HCT116 (cell line): ENCODE measurements at regions not wholly inside any gene's neighbourhood (a gene's known extent, or its start where the extent isn't known, plus 50 kb on each side); places are given as distances from the start of the nearest gene placed in this dataset.

Experiments used
- ATAC-seq: fragments of 200-7000 bp; cut with Tn5 transposase; 2 replicates; pipeline ENCODE4 v1.9.1; 2020; ENCODE audit warnings: mild to moderate bottlenecking, moderate library complexity
- BruUV-seq: library from RNA; stranded (reverse); fragments of 400-500 nt; replicated peaks from 2 replicates; lab custom pipeline; 2021; lab: Mats Ljungman, UMichigan
- CTCF ChIA-PET: fragments of 300-600 bp; sonication (Branson Sonifier 250); formaldehyde crosslinking; loops from one replicate; lab custom pipeline; 2021; ENCODE audit warnings: antibody characterized with exemption; lab: Charles Lee
- POLR2A ChIA-PET: fragments of 300-600, 350-600 bp; sonication (Branson Sonifier 250); formaldehyde crosslinking; loops from one replicate; lab custom pipeline; 2021; ENCODE audit warnings: antibody characterized with exemption; lab: Charles Lee
- RAD21 ChIA-PET, 2 experiments: fragments of 300-600 bp; sonication (Branson Sonifier 250); formaldehyde crosslinking; loops; one replicate each; lab custom pipeline; 2023; ENCODE audit warnings: low total read pairs in 2 of 2; ENCODE audit not compliant: uncharacterized antibody in 2 of 2, unreplicated experiment in 2 of 2, low non-redundant PET in 1 of 2; lab: Charles Lee
- DNase-seq: peaks from one replicate; pipeline ENCODE4 v3.0.0-alpha.2; 2010; ENCODE audit warnings: low read depth, low spot score
- H2AFZ ChIP-seq: fragments of 200-600 bp; shearing (Covaris generic), sonication (generic); 2 replicates; pipeline ENCODE4 v1.6.1; 2017; ENCODE audit warnings: low read depth, mixed run types, mixed read lengths, antibody characterized with exemption, low read length; ENCODE audit not compliant: poor library complexity, severe bottlenecking
- H3K27ac ChIP-seq: 2 replicates; pipeline ENCODE4 v1.5.1; 2012; ENCODE audit warnings: low read depth, low read length
- H3K27me3 ChIP-seq: fragments of 200-600 bp; sonication (generic); 2 replicates; pipeline ENCODE4 v1.6.1; 2016; ENCODE audit warnings: mixed run types, low read length, mixed read lengths; ENCODE audit not compliant: insufficient read depth
- H3K36me3 ChIP-seq, 2 experiments: fragments of 200-500 bp in 1 of 2; fragments of 200-600 bp in 1 of 2; sonication (Bioruptor generic) in 1 of 2; sonication (generic) in 1 of 2; 2 replicates each; pipeline versions ENCODE4 v1.5.1 to v1.6.1; 2014 to 2016; ENCODE audit warnings: low read length in 2 of 2, inconsistent platforms in 1 of 2, mixed read lengths in 1 of 2, mixed run types in 1 of 2; ENCODE audit not compliant: insufficient read depth in 2 of 2, control insufficient read depth in 1 of 2
- H3K4me1 ChIP-seq, 2 experiments: fragments of 200-600 bp in 1 of 2; sonication (generic) in 1 of 2; 2 replicates each; pipeline versions ENCODE4 v1.5.1 to v1.6.1; 2012 to 2017; ENCODE audit warnings: low read length in 2 of 2, inconsistent platforms in 1 of 2, mild to moderate bottlenecking in 1 of 2, mixed read lengths in 1 of 2, mixed run types in 1 of 2, moderate library complexity in 1 of 2; ENCODE audit not compliant: insufficient read depth in 2 of 2, control insufficient read depth in 1 of 2
- H3K4me2 ChIP-seq: fragments of 200-600 bp; sonication (generic); 2 replicates; pipeline ENCODE4 v1.6.1; 2017; ENCODE audit warnings: mixed run types, low read length, mixed read lengths
- H3K4me3 ChIP-seq, 2 experiments: fragments of 200-600 bp in 1 of 2; sonication (generic) in 1 of 2; replicated peaks in 1 of 2; 2 replicates each; pipeline ENCODE4 v1.5.1; 2011 to 2016; ENCODE audit warnings: low read length in 2 of 2, control low read depth in 1 of 2, low read depth in 1 of 2, mild to moderate bottlenecking in 1 of 2, mixed read lengths in 1 of 2, mixed run types in 1 of 2
- H3K79me2 ChIP-seq: fragments of 200-600 bp; sonication (generic); 2 replicates; pipeline ENCODE4 v1.6.1; 2017; ENCODE audit warnings: mild to moderate bottlenecking, mixed run types, low read length, moderate library complexity, mixed read lengths; ENCODE audit not compliant: insufficient read depth
- H3K9ac ChIP-seq: fragments of 200-600 bp; sonication (generic); 2 replicates; pipeline ENCODE4 v1.6.1; 2016; ENCODE audit warnings: low read length, mixed read lengths
- H3K9me2 ChIP-seq: fragments of 200-600 bp; sonication (generic), shearing (Covaris generic); 2 replicates; pipeline ENCODE4 v1.6.1; 2017; ENCODE audit warnings: mixed run types, mild to moderate bottlenecking, moderate library complexity; ENCODE audit not compliant: insufficient read depth
- H3K9me3 ChIP-seq, 2 experiments: fragments of 200-500 bp in 1 of 2; fragments of 200-600 bp in 1 of 2; sonication (Bioruptor generic) in 1 of 2; sonication (generic) in 1 of 2; 2 replicates each; pipeline ENCODE4 v1.6.1; 2014 to 2017; ENCODE audit warnings: low read length in 2 of 2, mixed read lengths in 2 of 2, inconsistent platforms in 1 of 2, low read depth in 1 of 2, mild to moderate bottlenecking in 1 of 2, mixed run types in 1 of 2, moderate library complexity in 1 of 2; ENCODE audit not compliant: control insufficient read depth in 1 of 2, insufficient read depth in 1 of 2
- H4K20me1 ChIP-seq: fragments of 200-600 bp; sonication (generic), shearing (Covaris generic); 2 replicates; pipeline ENCODE4 v1.6.1; 2017; ENCODE audit warnings: mixed run types, mild to moderate bottlenecking, moderate library complexity; ENCODE audit not compliant: insufficient read depth
- ELF1 ChIP-seq: IDR thresholded peaks from 2 replicates; pipeline ENCODE4 v1.6.1; 2012; ENCODE audit warnings: low read depth, borderline replicate concordance
- FOSL1 ChIP-seq: IDR thresholded peaks from 2 replicates; pipeline ENCODE4 v1.6.1; 2012; ENCODE audit warnings: low read depth
- POLR2AphosphoS5 ChIP-seq: IDR thresholded peaks from 2 replicates; pipeline ENCODE4 v1.6.1; 2011; ENCODE audit warnings: mild to moderate bottlenecking, low read depth, low read length, moderate library complexity
- RAD21 ChIP-seq: IDR thresholded peaks from 2 replicates; pipeline ENCODE4 v1.6.1; 2012; ENCODE audit warnings: low read depth, mild to moderate bottlenecking
- SP1 ChIP-seq: IDR thresholded peaks from 2 replicates; pipeline ENCODE4 v1.6.1; 2012; ENCODE audit warnings: low read depth
- SRF ChIP-seq: IDR thresholded peaks from 2 replicates; pipeline ENCODE4 v1.6.1; 2012; ENCODE audit warnings: low read depth
- TCF7L2 ChIP-seq: IDR thresholded peaks from 2 replicates; pipeline ENCODE4 v1.7.0; 2011; ENCODE audit warnings: borderline replicate concordance, inconsistent platforms; ENCODE audit not compliant: insufficient read depth, insufficient read length; ENCODE audit errors: extremely low read depth
- YY1 ChIP-seq: IDR thresholded peaks from 2 replicates; pipeline ENCODE4 v1.6.1; 2011; ENCODE audit warnings: low read length, low read depth, moderate library complexity, mild to moderate bottlenecking; ENCODE audit not compliant: insufficient replicate concordance; ENCODE audit errors: extremely low read depth
- ZNF274 ChIP-seq: fragments of 200-500 bp; sonication (Bioruptor generic); IDR thresholded peaks from 2 replicates; pipeline ENCODE4 v1.6.1; 2014; ENCODE audit warnings: mild to moderate bottlenecking, low read depth, low read length, inconsistent platforms
- intact Hi-C: fragments of 100-400 bp; cut with micrococcal nuclease; formaldehyde crosslinking; loops from 2 replicates; pipeline ENCODE4 v1.10.0; 2022
- TF ChIP-seq, protein P1 (sequence below): IDR thresholded peaks from 2 replicates; pipeline ENCODE4 v1.6.1; 2012
- TF ChIP-seq, protein P2 (sequence below): IDR thresholded peaks from 2 replicates; pipeline ENCODE4 v1.6.1; 2012
- TF ChIP-seq, protein P3 (sequence below), 3 experiments: fragments of 200-600 bp in 1 of 3; sonication (generic) in 1 of 3; IDR thresholded peaks in 2 of 3; conservative IDR thresholded peaks in 1 of 3; 2 replicates each; pipeline ENCODE4 v1.5.1; 2012 to 2017; ENCODE audit warnings: low read depth in 2 of 3, low read length in 2 of 3, antibody characterized with exemption in 1 of 3, borderline replicate concordance in 1 of 3, control low read depth in 1 of 3, mild to moderate bottlenecking in 1 of 3, mixed read lengths in 1 of 3, mixed run types in 1 of 3, moderate library complexity in 1 of 3; ENCODE audit not compliant: insufficient read depth in 1 of 3

DNA sequence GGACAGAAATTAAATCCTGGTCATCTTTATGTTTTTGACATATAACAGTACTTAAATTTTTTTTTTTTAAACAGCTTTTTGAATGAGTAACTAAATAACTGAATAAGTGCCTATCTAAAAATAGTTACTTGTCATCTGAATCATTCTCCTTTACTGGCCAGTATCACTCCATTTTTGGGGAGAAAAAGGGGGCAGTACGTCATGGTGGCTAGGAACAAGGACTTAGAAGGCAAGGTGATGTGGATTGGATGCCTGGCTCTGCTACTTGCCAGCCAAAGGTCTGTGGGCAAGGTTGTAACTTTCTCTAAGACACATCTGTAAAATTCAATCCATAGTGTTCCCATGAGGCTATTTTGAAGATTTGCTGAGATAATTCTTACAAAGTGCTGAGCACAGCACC lies 220.4 kb upstream of the DEPDC1 start:
- no peak overlapping the region for H3K4me3 ChIP-seq
- H3K27me3 ChIP-seq: no peaks in the 10 kb centered on the region
- no peak overlapping the region for H3K27ac ChIP-seq
- ATAC-seq: no peak
- DNase-seq: no peak
- H3K4me2 ChIP-seq: no peak overlapping the region
- ChIA-PET CTCF (no interaction called here), RAD21 (no interaction called here), POLR2A (no interaction called here)
- BruUV-seq: no TSS peak
- no peaks in the 10 kb centered on the region for H3K79me2 ChIP-seq
- H3K9me2 ChIP-seq: no peaks in the 10 kb centered on the region
- no peak overlapping the region for H3K9ac ChIP-seq
- H3K36me3 ChIP-seq: no peaks in the 10 kb centered on the region
- no peaks in the 10 kb centered on the region for H3K4me1 ChIP-seq
- intact Hi-C loops: no loop called here
- H3K9me3 ChIP-seq: no peaks in the 10 kb centered on the region
- no peaks in the 10 kb centered on the region for H4K20me1 ChIP-seq
- H2AFZ ChIP-seq: no peak overlapping the region
- TF ChIP-seq, protein P1, sequence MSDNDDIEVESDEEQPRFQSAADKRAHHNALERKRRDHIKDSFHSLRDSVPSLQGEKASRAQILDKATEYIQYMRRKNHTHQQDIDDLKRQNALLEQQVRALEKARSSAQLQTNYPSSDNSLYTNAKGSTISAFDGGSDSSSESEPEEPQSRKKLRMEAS: no peak
- no peak for TF ChIP-seq SP1
- no peak for TF ChIP-seq FOSL1
- TF ChIP-seq, protein P2, sequence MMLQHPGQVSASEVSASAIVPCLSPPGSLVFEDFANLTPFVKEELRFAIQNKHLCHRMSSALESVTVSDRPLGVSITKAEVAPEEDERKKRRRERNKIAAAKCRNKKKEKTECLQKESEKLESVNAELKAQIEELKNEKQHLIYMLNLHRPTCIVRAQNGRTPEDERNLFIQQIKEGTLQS: no peak
- no peak for TF ChIP-seq RAD21
- TF ChIP-seq, protein P3, sequence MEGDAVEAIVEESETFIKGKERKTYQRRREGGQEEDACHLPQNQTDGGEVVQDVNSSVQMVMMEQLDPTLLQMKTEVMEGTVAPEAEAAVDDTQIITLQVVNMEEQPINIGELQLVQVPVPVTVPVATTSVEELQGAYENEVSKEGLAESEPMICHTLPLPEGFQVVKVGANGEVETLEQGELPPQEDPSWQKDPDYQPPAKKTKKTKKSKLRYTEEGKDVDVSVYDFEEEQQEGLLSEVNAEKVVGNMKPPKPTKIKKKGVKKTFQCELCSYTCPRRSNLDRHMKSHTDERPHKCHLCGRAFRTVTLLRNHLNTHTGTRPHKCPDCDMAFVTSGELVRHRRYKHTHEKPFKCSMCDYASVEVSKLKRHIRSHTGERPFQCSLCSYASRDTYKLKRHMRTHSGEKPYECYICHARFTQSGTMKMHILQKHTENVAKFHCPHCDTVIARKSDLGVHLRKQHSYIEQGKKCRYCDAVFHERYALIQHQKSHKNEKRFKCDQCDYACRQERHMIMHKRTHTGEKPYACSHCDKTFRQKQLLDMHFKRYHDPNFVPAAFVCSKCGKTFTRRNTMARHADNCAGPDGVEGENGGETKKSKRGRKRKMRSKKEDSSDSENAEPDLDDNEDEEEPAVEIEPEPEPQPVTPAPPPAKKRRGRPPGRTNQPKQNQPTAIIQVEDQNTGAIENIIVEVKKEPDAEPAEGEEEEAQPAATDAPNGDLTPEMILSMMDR (IDR thresholded peaks at IDR 0.05 in 2 of 3, conservative IDR thresholded peaks at IDR 0.05 in 1 of 3; ENCODE audit: borderline replicate concordance in 1 of 3, insufficient read depth in 1 of 3, low read depth in 2 of 3, low read length in 2 of 3): no peak
- TF ChIP-seq YY1: no peak
- no peak for TF ChIP-seq ELF1
- no peak for TF ChIP-seq SRF
- TF ChIP-seq POLR2AphosphoS5: no peak
- TF ChIP-seq TCF7L2: no peak
- TF ChIP-seq ZNF274: no peak
